ENCODE measurements at regions not wholly inside any gene's neighbourhood (a gene's known extent, or its start where the extent isn't known, plus 50 kb on each side); places are given as distances from the start of the nearest gene placed in this dataset.
A peak's percentile ranks its signal among the peaks of the same experiment; 100 is the strongest.
"Not testable (repeated sequence)": the region's sequence is repeated elsewhere in the genome, so short reads cannot be mapped to it uniquely, and the experiment has no call there.

- DNase-seq: no peak
These were observed 934.4 kb downstream of the MAT2B start for GRCh38 chr5:164439799-164440198.

- no peak for DNase-seq
These were observed 944.0 kb downstream of the MAT2B start for GRCh38 chr5:164449460-164449859.

- DNase-seq: no peak
These were observed 960.6 kb downstream of the MAT2B start for GRCh38 chr5:164466033-164466432.

- DNase-seq: no peak
These were observed 964.9 kb downstream of the MAT2B start for GRCh38 chr5:164470312-164470711.

GRCh38 chr5:164472165-164472564 is 966.7 kb downstream of the MAT2B start:
- no peak for DNase-seq

- DNase-seq: no peak
These were observed 970.0 kb downstream of the MAT2B start for GRCh38 chr5:164475339-164475977.

- DNase-seq: no peak
These were observed 975.9 kb downstream of the MAT2B start for GRCh38 chr5:164481270-164481669.

- no peak for DNase-seq
These were observed 976.9 kb downstream of the MAT2B start for GRCh38 chr5:164482351-164482750.

GRCh38 chr5:164484948-164485347 is 979.5 kb downstream of the MAT2B start:
- no peak for DNase-seq

- no peak for DNase-seq
These were observed 982.5 kb downstream of the MAT2B start for GRCh38 chr5:164487939-164488338.

- no peak for DNase-seq
These were observed 992.1 kb downstream of the MAT2B start for GRCh38 chr5:164497311-164498064.

- no peak for DNase-seq
These were observed 993.0 kb downstream of the MAT2B start for GRCh38 chr5:164498438-164498837.

GRCh38 chr5:164500856-164501255 is 995.4 kb downstream of the MAT2B start:
- no peak for DNase-seq

GRCh38 chr5:164501344-164501743 is 995.9 kb downstream of the MAT2B start:
- DNase-seq: no peak

GRCh38 chr5:164504141-164504772 is 998.8 kb downstream of the MAT2B start:
- peak; percentile 0 for DNase-seq

- DNase-seq: no peak
These were observed 1000.4 kb downstream of the MAT2B start for GRCh38 chr5:164505791-164506190.

GRCh38 chr5:164518067-164518740 is 1012.8 kb downstream of the MAT2B start:
- DNase-seq: no peak

- DNase-seq: no peak
These were observed 1013.3 kb downstream of the MAT2B start for GRCh38 chr5:164518741-164519080.

GRCh38 chr5:164532235-164532900 is 1026.9 kb downstream of the MAT2B start:
- DNase-seq: no peak

GRCh38 chr5:164533426-164533825 is 1028.0 kb downstream of the MAT2B start:
- DNase-seq: not testable (repeated sequence)

GRCh38 chr5:164540174-164540573 is 1034.8 kb downstream of the MAT2B start:
- DNase-seq: no peak

- no peak for DNase-seq
These were observed 1040.1 kb downstream of the MAT2B start for GRCh38 chr5:164545507-164545906.

- no peak for DNase-seq
These were observed 1048.4 kb downstream of the MAT2B start for GRCh38 chr5:164553851-164554250.
